NCI-H748 (cell line): ENCODE measurements at regions not wholly inside any gene's neighbourhood (a gene's known extent, or its start where the extent isn't known, plus 50 kb on each side); places are given as distances from the start of the nearest gene placed in this dataset.

Experiments
- DNase-seq: peaks from one replicate; lab custom pipeline; 2025; ENCODE audit not compliant: unreplicated experiment; lab: John Stamatoyannopoulos, UW

DNA sequence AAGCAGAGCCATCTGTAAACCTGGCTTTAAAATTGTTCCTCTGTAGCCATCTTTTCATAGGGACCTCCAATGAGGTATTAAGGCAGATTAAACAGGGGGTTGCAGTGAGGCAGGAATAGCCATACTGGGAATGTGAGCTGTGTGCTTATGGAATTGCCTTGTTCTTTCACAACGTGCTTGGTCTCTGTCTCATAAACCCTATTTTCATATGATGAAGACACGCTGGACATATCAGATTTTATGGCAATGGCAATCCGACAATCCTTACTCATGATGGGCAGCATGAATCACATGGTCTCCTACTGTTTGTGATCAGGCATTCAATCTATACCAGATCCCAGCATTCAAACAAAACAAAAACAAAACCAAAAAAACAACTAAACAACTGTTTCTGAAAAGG lies 418.9 kb upstream of the NRP1 start:
- no peak for DNase-seq

DNA sequence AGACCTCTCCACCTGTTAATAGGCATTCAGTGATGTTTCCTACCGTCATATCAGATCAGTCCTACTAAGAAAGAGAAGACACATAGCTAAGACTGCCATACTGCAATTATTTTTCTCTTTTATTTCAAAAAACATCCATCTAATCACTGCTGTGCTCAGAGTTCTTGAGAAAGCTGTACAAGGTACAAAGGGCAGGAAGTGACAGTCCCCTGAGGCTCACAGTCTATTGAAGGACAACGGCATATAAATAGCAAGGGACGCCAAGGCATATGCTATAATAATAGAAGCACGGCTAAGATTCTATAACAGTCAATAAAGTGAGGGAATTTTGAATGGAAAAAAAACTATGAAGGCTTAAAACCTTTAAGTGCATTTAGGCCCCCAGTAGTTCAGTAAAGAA lies 415.3 kb upstream of the NRP1 start:
- no peak for DNase-seq

DNA sequence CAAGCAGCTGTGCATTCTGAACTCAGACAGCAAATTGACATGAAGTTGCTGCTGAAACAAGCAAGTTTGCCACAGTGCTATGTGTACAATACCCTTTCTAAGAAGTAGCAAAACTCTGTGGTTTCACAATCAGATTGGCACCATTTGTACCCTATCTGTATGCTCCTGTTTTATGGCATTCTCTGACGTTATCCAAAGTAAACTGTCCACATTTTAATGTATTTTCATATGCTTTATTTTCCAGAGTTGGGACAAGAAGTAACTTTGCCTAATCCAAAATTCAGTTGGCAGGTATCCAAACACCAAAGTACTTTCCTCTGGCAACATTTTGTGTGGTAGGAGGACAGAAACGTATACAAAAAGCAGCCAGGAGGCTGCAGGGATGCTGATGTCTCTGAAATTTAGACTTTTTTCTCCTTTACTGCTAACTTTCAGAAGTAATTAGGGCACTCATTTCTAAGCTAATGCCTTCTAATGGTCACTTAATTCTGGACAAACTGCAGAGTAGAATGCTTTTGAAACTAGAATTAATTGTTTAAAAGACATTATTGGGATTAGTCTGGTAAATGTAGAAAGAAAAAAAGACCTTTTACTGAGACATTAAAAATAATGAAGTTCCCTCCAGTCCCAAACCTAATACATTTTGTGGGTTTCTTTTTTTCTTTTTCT lies 414.7 kb upstream of the NRP1 start:
- no peak for DNase-seq

DNA sequence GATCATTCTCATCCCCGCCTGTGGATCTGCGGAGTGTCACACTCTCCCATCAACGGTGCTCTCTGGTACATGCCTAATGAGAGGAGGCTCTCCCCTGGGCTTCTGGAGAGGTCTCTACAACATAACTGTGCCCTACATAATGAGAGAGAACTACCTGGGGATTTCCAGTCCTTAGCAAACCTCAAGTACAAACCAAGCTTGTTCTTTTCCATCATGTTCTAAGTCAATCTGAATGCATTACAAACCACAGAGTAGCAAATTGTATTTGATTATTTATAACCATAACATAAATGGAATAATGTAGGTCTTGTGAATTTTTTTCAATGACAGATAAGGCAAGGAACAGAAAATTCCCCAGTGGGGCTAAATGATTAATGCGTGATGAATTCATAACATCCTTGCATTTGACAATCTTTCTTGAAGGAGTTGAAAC lies 412.4 kb upstream of the NRP1 start:
- no peak for DNase-seq

DNA sequence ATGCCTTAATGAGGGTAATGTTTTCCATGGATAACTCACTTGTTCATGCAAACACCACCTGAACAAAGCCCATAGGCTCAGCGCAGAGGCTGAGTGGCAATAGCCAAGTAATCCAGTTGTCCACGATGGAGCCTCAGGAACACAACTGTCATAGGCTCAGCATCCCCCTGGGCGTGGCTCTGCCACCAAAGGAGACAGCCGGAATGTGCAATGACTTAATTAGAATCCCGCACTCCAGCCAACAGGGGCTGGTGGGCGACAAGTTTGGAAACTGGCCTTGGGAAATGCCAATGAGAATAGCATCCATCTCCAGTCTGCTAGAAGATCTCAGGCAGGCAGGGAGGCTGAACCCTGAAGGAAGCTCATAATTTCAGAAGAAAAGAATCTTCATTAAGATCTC lies 411.7 kb upstream of the NRP1 start:
- DNase-seq, result no peak

DNA sequence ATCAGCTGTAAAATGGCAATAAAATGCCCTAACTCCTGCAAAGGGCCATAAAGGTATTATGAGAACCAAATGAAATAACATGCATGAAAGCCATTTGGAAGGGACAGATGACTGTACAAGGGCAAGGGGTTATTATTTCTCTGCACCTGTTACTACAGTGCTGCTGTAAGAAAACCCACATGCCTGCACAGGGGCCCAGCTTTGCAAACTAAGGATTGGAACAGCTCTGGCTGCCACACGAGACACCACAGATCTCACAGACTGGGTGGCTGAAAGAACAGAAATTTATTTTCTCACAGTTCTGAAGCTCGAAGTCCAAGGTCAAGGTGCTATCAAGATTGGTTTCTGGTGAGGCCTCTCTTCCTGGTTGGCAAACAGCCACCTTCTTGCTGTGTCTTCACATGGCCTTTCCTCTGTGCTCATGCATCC lies 409.0 kb upstream of the NRP1 start:
- no peak for DNase-seq

DNA sequence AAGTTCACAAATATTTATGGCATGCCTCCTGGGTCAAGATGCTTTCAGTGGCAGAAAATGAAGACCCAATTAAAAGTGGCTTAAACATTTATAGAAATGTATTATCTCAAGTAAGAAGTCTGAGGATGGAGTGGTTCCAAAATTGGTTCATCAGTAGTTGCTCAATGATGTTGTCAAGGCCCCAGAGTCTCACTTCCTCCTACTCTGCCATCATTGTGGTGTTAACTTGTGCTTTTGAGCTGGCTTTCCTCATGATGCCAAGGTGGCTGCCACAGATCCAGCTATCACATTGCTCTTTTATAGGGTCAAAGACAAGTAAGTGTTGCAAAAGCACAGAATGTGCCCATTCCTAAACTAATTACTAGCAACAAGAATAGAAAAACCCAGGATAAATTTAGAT lies 404.6 kb upstream of the NRP1 start:
- DNase-seq, result no peak

DNA sequence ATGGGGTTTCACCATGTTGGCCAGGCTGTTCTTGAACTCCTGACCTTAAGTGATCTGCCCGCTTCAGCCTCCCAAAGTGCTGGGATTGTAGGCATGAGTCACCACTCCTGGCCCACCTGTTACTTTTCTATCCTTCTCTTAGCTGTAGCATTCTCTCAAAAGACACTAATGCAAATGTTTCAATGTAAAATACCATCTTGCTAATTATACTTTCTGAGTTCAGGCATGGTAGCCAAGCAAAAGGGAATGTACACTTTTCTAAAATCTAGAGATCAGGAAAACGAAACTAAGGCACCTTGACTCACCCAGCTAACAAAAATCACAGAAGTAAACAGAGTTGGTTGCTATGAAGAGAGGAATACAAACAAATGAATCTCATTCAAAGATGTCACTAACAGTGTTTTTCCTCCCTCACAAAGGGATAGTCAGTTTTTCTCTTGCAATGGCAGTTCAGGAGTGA lies 401.0 kb upstream of the NRP1 start:
- peak; percentile 4 for DNase-seq

DNA sequence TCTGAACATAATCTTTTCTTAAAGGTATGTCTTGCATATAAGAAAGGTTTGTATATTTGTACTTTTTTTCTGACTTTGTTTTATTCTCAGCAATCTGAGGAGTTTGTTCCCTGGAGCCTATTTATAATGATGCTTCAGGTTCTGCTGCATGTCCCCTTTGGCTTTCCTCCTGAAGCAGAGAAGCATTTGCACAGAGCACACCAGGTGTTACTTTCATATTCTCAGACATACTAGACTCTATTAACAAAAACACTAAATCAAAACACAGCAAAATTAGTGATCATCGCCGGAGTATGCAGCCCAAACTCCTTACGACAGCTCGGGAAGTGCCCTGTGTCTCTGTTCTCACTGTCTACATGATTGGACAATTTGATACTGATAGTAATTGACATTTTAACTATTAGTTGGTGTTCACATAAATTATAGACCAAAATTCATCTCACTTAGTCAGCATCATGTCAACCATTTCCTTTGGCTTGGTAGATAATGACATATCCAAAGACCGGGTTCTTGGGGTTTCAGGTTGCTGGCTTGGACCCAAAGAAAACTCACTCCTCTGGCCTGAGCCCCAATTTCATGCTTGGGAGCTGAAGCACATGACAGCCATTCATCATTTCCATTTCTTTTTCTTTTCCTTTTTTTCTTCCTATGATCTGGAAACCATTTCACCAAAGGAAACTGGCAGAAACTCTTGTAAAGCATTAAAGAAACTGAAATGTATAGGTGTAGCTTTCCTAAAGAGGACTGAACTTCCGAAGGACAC lies 400.1 kb upstream of the NRP1 start:
- DNase-seq, result no peak

DNA sequence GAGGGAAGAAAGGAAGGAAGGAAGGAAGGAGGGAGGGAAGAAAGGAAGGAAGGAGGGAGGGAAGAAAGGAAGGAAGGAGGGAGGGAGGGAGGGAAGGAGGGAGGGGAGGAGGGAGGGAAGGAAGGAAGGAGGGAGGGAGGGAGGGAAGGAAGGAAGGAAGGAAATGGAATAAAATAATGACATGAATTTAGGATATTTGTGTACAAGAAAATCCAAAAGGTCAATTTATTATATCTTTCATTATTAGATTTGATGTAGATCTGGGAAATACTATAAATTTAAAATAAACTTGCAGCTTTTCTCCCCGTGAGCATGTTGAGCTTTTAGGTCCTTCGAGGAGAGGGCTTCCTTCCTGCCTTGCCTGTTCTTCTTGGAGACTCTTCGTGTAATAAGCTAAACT lies 398.6 kb upstream of the NRP1 start:
- DNase-seq, result no peak

DNA sequence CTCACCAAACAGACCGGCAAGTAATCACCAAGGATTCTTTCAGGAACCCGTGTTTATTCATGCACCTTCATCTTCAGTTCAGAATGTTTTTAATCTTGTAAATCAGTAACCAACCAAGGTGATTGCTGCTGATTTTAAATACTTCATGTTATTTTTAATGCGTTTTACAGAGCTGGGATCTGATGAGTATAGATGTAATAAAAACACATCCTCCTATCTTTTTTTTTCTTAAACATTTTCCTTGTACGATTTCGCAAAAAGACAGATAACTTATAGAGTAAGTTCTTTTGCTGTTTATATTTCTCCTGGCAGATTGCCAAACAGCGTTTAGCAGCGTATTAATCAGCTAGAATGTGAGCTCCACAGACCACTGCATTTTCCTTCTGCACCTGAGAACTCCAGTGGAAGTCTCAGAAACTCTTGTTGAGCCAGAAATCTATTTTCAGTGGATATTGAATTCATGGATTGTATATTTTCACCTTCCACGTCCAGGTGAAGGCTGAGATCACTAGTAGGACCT lies 397.8 kb upstream of the NRP1 start:
- peak; percentile 8 for DNase-seq

DNA sequence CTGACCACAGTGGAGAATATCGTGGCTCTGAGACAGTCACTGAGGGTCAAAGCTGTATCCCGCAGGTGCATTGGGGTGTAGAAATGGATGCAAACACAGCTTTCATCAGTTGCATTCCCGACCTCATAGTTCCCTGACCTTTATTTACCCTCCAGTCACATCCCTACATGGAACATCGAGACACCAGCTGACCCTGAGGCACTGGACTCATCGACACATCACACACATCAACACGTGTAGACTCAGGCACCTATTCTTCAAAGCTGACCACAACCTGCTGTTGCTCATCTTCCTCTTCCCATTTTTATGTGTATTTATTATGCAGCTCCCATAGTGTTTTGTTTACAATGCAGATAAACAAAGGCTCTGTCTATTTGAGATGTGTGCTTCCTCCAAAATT lies 396.9 kb upstream of the NRP1 start:
- no peak for DNase-seq

DNA sequence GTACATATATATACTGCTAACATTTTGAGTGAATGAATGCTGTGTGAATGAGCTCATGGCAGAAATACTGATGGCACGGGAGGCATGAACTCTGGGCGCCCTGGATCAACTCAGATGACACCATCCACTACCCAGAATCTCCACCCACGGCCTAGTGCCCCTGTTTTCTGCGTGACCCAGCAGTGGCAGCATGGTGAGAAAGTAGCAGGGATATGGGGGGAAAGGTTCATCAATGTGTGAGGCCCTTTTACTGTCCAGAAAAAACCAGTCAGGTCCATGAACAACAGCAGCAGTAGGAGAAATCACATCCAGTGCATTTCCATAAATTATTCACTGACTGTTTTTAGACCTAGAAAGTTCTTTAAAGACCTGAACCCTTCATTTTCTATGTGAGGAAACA lies 391.0 kb upstream of the NRP1 start:
- no peak for DNase-seq

DNA sequence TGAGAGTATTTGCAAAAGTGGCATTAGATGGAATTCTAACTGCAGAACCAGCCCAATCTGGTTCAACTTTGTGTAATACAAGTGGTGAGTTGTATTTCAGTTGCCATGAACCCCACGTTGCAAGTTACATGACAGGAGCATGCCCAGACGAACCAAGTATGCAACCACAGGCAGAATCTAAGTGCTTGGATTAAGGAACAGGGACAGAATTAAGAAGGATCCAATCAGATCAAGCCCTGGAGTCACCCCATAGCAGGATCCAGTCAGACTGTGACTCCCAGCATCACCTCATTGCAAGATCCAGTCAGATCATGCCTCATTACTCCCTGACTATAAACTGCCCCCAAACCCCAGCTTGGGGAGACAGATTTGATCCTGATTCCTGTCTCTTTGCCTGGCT lies 388.7 kb upstream of the NRP1 start:
- DNase-seq, result no peak

DNA sequence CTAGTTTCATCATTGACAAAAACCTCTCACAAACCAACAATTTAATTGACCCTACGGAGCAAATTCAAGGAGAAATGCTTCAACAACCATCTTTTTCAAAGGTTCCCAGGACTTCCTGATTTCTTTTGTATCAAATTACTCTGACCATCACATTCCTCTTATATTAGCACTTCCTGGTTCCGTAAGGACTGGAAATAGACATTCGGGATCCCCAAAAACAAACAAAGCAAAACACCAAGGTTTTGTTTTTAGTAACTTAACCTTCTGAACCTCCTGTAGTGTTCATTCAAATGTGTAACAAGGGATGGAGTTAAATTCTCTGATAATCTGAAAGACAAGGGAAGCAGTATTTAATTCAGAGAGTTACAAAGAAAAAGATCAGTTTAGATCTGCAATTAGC lies 387.6 kb upstream of the NRP1 start:
- no peak for DNase-seq

DNA sequence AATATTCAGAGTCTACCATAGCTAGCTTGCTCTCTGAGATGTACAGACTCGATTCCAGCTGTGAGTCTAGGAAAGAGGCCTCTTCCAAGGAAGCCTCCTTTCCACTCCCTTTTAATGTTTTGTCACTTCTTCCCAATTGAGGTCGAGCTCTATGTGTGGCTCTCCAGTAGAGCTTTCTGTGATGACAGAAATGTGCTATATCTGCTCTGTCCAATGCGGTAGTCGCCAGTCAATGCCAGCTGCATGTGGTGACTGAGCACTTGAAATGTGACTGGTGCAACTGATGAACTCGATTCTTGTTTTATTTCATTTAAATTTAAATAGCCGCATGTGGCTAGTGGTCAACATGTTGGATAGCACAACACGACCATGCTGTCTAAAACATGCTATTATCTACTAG lies 387.0 kb upstream of the NRP1 start:
- DNase-seq, result no peak

DNA sequence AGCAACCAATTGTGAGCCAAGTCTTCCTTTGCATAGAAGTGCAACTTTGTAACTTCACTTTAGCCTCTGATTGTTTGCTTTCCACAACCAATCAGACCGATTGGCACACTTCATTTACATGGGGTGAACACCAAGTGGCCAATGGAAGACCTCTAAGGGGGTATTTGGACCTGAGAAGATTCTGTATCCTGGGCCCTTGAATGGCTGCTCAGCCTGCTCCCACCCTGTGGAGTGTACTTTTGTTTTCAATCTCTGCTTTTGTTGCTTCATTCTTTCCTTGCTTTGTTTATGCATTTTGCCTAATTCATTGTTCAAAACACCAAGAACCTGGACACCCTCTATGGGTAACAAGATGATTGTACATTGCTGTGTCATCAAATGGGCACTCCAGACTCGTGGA lies 385.7 kb upstream of the NRP1 start:
- DNase-seq, result no peak

DNA sequence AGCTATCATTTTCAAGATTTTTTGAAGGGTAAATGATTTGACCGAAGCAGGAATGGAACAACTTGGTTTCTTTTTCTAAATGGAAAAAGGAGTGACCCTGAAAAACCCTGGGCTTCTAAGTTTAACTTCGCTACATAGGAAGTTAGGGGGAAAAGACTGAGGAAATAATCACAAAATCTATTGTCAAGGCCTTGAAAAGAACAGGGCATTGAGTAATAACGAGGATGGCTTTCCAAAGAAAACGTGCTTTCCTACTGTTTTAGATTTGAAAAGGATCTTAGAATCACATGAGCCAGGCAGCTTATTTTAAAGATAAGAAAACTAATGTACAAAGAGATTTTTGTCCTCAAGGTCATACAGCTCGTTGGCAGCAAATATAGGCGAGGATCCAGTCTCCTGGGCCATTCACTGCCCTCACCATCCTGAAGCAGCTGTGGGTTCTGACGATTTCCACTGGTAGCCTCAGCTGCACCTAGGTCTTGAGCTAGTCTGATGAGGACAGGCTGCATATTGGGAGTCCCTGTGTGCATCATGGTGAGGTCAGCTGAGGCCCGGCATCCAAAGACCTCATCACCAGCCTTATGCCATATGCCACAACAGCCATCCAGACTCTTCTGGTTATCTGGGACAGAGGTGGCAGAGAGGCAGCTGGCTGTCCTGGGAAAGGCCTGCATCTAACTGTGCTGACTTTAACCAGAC lies 384.7 kb upstream of the NRP1 start:
- DNase-seq, result no peak

DNA sequence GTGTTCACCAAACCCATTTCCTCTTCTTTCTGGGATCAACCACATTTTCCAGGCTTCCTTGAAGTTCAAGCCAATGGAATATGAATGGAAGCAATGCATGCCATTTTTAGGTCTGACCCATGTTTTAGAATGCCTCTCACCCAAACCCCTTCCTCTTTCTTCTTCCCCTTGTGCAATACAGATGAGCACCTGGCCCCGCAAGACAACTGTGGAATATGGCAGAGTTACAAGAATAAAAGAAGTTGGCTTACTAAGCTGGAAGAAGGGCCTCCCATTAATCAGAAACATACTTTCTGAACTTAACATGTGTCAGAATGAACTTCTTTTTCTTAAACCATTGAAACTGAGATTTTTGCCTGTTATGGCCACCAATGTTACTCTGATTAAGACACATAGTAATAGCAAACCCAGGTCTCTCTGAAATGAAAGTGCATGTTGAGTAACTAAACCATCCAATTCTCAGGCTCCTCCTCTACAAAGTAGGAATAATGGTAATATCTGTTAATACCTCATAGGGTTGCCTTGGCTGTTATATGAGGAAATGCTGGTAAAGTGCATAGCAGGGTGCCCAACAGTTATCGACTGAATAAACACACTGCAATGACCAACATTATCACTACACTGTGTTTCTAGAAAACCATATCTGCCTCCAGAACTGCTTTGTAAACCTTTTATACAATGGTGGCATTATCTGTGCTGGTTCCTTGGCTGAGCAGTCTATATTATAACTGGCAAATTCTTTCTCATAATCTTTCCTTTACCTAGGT lies 382.2 kb upstream of the NRP1 start:
- DNase-seq, result peak; percentile 27

DNA sequence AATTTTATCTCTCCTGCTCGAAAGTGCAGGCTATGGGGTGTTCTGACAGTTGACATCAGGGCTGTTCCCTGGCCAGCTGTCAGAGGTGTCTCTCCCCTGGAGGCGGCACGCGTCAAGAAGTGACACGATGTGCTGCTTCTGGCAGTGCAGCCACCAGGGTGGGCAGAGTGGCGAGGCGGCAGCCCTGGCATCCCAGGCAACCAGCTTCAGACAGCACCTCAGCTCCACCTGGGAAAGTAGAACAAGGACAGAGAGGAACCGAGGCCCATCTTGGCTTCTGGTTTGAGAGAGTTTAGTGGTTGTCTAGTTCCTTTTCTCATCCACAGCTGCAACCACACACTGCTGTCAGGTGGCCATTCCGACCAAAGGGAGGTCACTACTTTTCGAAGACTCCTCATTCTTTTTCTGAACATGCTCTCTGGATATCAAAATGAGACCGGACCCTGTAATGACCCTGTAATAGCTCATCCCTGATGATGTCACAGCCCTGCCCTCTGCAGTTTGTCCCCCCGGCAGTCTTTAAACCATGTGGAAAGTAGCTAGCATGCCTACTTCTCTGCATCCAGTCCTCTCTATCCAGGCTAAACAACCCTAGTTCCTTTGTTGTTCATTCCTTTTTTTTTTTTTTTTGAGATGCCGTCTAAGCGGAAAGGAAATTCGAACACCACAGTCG lies 381.0 kb upstream of the NRP1 start:
- DNase-seq, result no peak

DNA sequence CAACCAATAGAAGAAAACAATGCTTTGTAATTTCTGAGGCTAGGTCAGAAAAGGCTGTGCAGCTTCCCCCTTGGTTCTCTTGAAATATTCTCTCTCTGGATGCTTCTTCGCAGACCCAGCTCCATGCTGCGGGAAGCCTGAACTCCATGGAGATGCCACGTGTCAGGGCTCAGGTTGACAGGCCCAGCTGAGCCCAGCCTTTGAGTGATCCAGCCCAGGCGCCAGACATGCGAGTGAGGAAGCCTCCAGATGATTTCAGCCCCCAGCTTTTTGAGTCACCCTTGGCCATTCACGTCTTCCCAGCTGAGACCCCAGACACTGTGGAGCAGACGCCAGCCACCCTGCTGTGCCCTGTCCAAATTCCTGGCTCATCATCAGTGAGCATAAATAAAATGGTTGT lies 378.4 kb upstream of the NRP1 start:
- no peak for DNase-seq
